ENCODE measurements at regions not wholly inside any gene's neighbourhood (a gene's known extent, or its start where the extent isn't known, plus 50 kb on each side); places are given as distances from the start of the nearest gene placed in this dataset.

DNA sequence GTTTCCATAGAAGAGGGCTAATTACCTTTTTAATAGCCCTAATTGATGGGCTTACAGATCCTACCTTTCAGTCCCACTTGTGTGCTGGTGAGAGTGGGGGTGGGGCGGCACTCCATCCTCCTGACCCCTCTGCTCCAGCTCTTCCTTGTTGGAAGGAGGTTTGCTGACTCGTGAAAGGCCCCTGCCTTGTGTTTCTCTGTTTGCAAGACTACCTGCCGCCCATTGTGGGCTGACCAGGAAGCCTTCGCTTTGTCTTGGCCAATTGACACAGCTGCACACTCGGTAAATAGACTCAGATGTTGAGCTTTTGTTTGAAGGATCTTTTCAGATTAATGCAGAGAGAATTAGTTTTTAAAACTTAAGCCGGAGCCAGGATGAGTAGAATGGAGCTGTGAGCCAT, 197.3 kb upstream of the HES1 start:
- DNase-seq = no peak

DNA sequence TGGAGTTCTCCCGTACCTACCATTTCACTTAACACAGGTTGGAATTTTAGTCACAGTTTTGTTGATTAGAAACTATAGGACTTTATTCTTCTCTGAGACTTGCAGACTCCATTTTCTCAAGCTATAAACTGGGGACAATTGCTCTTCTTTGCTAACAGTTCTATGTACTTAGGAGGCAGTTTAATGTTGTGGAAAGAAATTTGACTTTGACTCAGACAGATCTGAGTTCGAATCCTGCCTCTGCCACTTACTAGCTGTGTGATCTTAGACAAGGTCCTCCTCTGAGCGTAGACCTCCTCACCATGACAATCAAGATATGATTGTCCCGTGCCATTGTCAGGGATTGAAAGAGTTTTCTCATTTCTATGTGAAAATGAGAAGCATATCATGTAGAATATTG, 196.4 kb upstream of the HES1 start:
- no peak for DNase-seq

DNA sequence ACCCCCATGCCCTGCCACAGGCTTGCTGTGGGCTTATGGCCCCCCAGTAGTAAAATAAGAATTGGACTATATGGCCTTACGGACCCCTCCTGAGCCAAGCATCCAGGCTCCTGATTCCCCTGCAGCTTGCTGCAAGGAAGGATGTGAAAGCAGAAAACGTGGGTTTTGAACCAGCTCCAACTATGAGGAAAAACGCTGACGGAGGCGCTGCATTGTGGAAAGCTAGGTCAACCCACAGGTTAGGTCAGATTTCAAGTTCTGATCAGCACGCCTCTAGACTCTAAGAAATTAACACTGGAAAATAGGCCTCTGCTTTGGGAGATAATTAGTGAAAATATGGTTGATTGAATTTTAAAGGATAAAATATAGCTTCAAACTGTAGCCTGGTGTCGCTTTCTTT, 195.4 kb upstream of the HES1 start:
- no peak for DNase-seq

DNA sequence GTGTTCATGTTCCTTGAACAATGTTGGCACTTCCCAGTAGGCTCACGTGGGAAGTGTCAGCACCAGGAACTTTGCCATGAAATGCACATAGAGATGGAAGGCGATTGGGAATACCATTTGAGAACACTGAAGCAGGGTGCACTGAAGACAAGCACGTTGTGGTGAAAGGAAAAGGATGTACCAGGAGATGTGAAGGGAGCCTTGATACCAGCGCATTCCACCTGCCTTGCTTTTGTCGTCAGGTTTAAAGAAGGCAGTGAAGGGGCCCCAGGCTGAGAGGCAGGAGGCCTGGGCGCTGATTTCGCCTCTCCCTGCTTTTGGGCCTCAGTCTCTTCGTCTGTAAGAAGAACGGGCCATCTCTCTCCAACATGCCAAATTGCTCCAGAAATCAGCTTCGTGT, 194.5 kb upstream of the HES1 start:
- DNase-seq = no peak

DNA sequence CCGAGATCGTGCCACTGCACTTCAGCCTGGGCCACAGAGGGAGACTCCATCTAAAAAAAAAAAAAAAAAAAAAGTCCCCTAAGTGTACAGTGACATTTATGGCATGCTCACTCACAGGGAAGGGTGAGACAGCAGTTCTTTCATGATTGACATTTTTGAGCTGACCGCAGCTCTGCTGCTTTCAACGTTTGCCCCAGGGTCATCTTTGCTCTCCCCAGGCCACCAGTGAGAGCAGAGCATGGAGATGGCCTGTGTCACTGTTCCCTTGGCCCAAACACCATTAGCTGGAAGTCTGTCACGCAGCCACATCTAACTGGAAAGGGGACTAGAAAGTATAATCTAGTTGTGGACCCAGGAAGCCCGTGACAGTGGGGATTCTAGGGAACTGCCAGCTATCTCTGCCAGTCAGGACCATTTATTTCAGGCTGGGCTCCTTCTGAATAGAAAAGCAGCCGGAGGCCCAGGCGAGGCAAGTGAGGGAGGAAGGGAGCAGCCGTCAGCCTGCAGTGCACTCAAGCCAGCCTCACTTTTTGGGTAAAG, 193.4 kb upstream of the HES1 start:
- no peak for DNase-seq

DNA sequence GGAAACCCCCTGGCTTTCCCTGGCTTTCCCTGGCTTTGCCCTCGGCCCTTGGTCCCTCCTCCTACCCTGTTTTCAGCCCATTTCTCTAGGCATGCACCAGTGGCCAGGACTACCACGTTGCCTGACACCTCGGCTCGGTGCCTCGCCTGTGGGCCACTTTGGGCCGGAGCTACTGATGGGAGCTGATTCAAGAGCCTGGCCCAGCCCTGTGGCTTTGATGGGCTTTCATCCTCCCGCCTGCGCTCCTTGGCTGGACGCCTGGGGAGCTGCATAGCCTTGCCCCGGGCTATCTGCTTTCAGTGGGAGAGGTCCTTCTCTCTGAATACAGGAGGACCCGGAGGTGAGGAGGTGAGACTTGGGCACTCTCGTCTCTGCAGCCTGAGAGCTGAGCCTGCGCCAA, 192.7 kb upstream of the HES1 start:
- no peak for DNase-seq

DNA sequence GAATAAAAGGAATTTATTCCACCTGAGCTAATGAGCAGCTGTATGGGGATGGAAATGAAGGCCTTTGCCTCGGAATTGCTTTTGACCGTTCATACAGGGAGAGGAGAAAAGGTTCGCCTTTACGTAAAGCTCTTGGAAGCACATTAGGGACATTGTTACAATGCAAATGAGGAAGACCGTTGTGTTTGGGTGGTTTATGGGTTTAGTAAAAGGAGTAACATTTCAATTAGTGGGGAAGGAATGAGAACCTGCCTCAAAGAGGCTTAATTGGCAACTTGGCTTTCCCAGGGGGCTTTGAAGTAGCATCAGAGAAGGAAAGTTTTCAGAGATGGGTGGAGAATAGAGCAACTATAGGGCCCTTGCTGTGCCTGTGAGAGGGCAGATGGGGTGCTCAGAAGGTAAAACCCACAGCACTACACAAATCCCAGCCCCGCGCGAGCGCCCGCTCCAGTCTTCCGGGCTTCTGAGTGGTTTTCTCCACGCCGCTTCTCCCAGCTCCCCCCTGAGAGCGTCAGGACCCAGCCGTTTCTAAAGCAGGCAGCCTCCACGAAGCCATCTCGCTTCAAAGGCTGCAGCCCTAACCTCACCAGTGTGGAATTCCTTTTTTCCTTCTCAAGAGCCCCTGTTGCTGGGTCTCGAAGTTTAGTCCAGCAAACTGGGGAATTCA, 192.0 kb upstream of the HES1 start:
- no peak for DNase-seq

DNA sequence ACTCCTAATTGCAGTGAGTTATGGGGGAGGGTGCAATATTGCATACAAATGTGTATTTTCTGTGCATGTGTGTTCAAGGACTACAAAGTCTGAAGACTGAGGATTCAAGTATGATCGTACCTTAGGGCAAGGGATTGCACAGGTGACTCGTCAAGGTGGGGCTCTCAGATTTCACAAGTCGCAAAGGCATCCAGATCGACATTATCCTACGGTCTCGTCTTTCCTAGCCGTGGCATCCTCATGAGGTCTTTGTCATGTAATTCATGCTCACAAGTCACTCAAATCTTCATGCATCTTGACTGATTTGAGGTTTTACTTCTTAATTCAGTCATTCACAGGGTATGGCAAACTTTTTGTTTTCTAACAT, 191.4 kb upstream of the HES1 start:
- DNase-seq = no peak

DNA sequence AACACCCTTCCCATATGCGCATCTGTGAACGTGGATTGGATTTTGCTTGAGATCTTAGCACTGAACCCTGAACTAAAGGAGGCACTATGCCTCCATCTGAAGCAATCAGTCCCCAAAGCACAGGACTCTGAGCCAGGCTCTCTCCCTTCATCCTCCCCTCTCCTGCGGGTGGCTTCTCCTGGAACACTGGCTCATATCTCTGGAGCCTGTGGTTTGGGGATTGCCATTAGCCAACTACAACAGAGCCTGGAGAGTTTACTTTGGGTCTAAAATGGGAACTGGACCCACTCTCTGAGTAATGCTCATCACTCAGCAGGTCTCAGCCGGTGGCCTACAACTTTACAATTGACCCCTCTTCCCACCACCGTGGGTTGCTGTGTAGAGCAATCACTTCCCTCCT, 190.8 kb upstream of the HES1 start:
- DNase-seq = no peak

DNA sequence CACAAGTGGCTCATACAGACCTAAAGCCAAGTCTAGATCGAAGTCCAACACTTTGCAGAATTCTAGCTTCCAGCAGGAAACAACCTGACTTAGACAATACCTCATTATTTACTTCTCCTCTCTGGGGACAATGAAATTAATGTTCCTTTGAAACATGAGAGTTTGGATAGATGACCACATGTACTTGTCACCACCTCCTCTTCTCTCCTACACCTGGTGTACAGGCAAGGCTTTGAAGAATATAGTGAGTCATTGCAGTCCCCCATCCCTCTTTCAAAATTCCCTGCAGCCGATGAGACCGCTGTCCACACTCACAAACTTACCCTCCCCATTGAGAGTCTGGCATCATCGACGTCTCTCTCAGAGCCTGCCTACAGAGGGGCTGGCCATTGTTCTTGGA, 189.0 kb upstream of the HES1 start:
- no peak for DNase-seq

DNA sequence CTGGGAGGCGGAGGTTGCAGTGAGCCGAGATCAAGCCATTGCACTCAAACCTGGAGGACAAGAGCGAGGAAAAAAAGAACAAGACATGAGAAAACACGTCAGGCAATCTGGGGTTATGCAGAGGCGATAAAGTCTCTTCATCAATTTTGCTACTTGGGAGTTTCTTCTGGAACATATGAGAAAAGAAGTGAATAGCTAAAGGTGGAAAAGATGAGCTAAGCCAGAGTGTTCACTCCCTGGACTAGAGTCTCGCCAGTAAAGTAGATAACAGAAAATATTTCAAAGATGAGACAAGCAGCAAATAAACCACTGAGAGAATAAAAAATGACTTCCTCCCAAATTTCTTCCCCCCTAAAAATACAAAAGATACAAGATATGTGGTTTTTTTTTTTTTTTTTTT, 188.4 kb upstream of the HES1 start:
- no peak for DNase-seq

DNA sequence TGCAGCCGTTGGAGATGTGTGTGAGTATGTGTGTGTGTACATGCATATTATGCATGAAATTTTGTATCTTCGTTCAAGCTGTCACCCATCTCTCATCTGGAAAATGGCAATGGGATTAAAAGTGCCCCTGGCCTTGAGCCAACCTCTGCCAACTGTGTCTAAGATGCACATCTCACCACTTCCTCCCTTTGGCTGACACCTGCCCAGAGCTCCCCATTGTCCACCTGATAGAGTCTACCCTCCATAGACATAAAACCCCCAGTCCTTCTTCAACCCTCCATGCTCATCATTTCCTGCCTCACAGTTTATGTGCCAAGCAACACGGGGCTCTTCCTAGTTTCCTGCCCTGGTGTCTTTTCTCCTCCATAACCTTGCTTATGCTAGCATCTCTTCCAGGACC, 187.5 kb upstream of the HES1 start:
- no peak for DNase-seq

DNA sequence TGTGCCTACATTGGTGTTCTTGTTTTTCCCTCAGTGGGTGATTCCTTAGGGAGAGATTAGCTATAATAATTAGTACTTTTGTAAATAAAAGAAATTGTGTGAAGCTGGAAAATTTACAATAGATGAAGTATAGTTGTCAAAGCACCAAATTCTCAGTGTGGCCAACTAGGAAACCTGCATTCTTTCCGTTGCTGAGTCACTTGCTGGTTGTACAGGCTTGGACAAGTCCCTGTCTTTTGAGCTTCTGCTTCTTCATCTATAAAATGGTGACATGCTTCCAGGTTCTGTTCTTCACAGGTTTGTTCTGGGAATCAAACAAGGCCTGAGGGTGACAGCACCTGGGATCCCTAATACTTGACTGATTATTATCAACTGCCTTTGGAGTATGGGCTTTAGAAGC, 184.1 kb upstream of the HES1 start:
- DNase-seq = no peak

DNA sequence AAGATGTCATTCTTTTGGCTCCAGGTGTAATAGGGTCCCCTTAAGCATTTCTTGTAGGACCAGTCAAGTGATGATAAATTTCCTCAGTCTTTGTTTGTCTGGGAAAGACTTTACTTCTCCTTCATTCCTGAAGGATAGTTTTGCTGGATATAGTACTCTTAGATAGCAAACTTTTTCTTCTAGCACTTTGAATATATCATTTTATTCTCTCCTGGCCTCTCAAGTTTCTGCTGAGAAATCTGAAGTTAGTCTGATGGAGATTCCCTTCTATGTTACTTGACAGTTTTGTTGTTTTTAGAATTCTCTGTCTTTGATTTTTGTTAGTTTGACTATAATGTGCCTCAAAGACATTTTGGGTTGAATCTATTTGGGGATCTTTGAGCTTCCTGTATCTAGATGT, 181.2 kb upstream of the HES1 start:
- no peak for DNase-seq

DNA sequence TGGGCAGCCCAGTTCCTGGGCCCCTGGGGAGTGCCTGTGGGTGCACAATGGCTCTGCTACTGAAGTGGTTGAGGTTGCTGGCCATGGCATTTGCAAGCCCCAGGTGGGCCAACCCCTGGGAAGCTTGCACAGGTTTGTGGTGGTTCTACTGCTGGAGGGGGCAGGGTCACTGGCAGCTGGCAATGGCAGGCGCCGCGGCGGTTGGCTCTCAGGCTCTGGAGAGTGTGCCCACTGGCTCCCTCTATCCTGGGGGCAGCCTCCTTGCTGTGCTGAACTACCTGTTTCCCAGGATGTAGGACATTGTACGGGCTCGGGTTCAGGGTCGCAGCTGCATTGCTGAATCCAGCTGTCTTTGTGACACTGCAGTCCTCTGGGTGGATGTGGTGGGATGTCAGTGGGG, 180.2 kb upstream of the HES1 start:
- DNase-seq = no peak

DNA sequence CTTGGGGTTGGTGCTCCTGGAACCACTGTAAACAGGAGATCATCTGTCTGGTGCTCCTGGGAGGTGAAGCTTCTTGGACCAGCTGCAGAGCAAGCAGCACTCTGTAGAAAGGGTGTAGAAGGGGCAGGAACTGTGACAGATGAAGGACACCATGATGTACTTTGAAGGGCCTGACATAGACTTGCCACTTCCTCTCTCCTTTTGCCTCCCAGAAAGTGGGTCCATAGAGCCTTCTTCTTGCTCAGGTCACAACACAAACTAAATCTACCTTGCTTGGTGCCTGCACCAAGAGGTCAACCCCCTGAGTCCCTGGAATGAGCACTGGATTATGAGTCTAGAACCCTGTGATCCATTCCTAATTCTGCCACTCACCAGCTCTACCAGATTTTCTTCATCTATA, 176.1 kb upstream of the HES1 start:
- DNase-seq = no peak

DNA sequence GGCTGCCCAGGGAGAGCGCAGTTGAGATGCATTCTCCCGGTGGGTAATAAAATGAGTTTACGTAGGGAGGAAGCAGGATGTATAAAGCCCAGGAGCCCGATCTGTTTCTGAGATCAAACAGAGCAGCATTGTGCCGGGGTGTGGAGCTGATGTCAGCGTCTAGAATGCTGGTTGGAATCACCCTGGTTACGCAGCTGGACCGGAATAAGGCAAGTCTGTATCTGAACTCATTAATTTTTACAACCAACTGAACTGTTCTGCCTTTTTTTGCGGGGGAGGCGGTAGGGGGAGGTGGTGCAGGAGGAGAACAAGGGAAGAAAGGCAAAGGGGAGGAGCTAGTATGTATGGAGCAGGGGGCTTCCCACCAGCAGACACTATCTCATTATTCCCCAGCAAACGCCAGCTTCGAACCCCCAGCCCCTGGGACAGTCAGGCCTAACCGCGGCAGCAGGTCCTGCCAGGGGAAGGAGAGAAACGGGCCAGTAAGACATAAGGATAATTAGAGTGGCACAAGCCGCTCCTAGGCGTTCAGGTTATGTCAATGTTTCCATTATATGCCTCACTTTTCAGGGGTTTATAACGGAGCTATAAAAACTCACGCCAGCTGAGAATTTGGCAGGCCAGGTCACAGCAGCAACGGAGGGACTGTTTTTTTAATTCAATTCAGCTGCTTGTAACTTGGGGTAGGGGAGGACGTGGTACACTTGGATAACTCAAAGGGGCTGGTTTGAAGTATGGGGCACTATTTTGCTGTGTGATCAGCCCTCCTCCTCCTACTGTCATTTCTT, 175.3 kb upstream of the HES1 start:
- DNase-seq = no peak

DNA sequence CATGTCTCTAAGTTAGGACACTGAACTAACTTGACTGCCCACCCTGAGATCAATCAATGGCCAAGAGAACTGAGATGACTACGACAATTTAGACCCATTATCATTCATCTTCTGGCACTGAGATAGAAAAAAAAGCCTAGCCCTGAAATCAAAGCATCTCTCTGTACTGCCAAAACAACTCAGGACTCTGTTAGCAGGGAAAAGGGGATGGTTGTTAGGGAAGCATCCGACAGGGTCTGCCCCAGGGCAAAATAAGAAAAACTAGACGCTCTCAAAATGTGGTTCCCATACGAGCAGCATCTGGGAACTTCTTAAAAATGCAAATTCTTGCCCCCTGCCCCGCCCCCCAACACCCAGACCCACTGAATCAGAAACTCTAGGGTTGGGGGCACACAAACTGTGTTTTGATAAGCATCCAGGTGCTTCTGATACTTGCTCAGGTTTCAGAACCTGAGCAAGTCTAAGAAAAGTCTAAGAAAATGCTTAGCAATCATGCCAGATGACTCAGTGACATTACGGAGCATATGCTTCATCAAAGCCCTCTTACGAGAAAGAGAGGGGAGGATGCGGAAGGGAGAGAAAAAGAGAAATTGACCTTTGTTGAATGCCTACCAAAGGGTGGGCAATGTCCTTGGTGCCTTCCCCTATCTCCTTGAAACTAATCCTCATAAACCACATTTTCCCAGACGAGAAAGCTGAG, 172.8 kb upstream of the HES1 start:
- DNase-seq = no peak

DNA sequence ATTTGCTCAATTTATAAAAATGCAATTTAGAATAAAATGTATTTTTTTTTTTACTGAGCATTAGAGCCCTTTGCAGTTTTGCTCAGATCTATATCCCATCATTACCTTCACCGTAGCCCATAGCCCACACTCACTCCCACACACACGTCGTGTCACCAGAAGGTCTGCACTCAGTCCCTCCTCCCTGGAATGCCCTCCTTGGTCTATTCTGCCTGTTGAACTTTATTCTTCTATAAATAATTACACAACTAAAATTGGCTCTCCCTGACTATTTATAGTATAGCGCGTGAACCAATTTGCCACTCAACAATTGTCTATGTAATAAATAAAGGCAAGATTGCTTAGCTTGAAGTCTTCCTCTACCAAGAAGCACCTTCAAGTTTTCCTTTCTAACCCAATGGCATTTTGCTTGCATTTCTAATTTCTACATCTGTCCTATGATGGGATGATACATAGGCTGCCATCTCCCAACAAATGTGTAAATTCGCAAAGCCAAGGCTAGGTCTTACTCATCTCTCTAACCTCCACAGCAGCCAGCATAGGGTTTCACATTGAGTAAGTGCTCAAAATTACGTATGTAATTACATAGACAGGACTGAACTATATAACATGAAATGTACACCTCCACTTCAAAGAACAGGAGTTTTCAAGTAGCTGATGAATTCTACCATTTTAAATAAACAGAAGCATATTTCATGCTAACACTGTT, 172.0 kb upstream of the HES1 start:
- DNase-seq = no peak

DNA sequence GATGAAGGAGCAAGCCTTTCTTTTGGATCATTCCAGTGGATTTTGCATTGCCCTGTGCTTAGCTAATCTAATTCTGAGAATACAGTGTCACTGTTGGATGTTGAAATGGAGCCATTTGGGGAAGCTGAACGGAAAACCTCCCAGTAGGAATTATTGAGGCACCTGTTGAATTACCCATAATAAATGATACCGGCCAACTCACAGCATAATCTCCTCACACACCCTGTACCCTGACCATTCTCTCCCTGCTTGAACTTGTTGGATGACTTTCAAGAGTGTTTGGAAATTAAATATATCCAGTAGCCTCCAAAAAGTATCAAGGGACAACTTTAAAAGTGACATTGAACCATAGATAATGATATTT, 171.4 kb upstream of the HES1 start:
- DNase-seq = no peak

DNA sequence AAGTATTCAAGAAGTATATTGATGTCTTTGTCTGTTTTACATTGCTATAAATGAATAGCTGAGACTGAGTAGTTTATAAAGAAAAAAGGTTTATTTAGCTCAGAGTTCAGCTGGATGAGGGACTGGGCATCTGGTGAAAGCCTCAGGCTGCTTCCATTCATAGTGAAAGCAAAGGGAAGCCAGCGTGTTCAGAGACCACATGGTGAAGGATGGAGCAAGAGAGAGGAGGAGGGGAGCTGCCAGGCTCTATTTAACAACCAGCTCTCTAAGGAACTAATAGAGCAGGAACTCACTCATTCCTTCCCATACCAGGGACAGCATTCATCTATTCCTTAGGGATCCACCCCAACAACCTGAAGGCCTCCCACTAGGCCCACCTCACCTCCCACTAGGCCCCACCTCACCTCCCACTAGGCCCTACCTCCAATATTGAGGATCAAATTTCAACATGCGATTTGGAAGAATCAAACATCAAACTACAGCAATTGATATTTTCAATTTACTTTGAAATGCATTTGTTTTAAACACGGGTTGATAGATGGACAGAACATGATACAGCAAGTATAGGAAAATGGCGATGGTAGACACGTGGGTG, 167.5 kb upstream of the HES1 start:
- DNase-seq = no peak

DNA sequence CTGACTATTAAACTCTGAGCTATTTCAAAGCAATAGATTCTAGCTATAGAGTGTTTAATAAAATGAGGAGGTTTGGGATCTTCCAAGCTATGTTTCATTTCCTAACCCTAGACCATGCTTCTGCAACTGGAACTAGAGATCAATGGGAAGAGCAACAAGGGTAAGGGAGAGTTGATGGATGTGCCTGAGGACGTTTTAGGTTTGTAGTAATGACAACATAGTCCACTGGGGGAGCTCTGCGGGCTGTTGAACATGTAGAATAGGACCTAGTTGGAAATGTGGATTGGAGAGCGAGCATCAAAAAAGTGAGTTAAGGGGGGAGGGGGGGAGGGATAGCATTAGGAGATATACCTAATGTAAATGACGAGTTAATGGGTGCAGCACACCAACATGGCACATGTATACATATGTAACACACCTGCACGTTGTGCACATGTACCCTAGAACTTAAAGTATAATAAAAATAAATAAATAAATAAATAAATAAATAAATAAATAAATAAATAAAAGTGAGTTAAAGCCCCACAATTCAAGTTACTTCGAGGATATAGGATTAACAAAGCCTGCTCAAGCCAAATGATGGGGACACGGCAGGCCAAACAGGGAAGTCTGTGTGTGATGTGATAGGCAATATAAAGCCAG, 165.7 kb upstream of the HES1 start:
- DNase-seq = peak; percentile 20

DNA sequence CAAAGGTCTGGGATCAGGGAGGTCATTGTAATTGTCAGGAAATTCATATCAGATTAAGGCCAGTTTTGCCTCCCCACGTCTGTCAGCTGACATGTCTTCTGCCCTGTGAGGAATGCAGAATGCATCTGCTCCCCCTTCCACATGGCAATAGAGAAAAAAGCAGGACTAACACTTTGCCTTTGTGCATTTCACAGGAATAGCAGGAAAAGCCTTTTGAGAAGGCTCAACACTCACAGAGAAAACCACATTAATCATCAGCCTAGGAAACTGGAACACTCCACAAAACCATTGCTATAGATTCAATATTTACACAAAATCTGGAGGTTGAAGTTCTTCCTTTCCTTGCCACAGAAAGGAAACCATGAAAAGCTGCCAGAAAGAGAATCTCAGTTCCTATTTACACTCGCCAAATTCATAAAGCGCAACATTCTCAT, 165.2 kb upstream of the HES1 start:
- no peak for DNase-seq
